ENCODE measurements at regions not wholly inside any gene's neighbourhood (a gene's known extent, or its start where the extent isn't known, plus 50 kb on each side); places are given as distances from the start of the nearest gene placed in this dataset.
A peak's percentile ranks its signal among the peaks of the same experiment; 100 is the strongest.

GRCh38 chr5:3123763-3124157 lies 372.3 kb upstream of the IRX2 start:
- no peak overlapping the region for H3K23ac ChIP-seq (ENCODE audit: insufficient read length)
- WGBS, 2 experiments (ENCODE audit: extremely low coverage in 1 of 2, insufficient coverage in 1 of 2, insufficient read length in 1 of 2, insufficient replicate concordance in 2 of 2, low coverage in 1 of 2, low lambda C conversion rate in 2 of 2, missing lambda C conversion rate in 1 of 2): 3% methylated on average over 1 of the region's 1 CpG; no CpG with 5 or more reads in 1 of the 2 experiments
- no peak overlapping the region for H2BK12ac ChIP-seq (ENCODE audit: low read depth, low read length)
- no peak overlapping the region for H2BK20ac ChIP-seq (ENCODE audit: low read length)
- no peaks in the 10 kb centered on the region for H3K79me1 ChIP-seq (ENCODE audit: low read depth, low read length)
- no peaks in the 10 kb centered on the region for H3K79me2 ChIP-seq (ENCODE audit: control insufficient read depth in 1 of 2, insufficient read depth in 2 of 2, low read length in 2 of 2)
- H3K27ac ChIP-seq (ENCODE audit: low read depth, low read length): peak overlapping the region; percentile 56; the same call in 1 of the 2 replicates
- no peaks in the 10 kb centered on the region; the same call in 1 of the 2 replicates for H3K23me2 ChIP-seq (ENCODE audit: low read depth, low read length)
- H3K36me3 ChIP-seq (ENCODE audit: control insufficient read depth in 2 of 4, insufficient read depth in 4 of 4, low read length in 3 of 4): no peaks in the 10 kb centered on the region
- no peak overlapping the region for H4K91ac ChIP-seq (replicated peaks; ENCODE audit: insufficient read length, low read length)
- H2BK15ac ChIP-seq (ENCODE audit: low read length): no peak overlapping the region
- H3K9ac ChIP-seq (replicated peaks in 1 of 4; ENCODE audit: extremely low read depth in 1 of 4, low read depth in 3 of 4, low read length in 3 of 4): no peak overlapping the region
- H4K20me1 ChIP-seq (replicated peaks in 1 of 2; ENCODE audit: control insufficient read depth in 1 of 2, insufficient read depth in 2 of 2, low read length in 2 of 2): no peaks in the 10 kb centered on the region
- FAIRE-seq (no peak), DNase-seq (ENCODE audit: low read depth in 1 of 2, low spot score in 2 of 2) (no peak)
- H3K27me3 ChIP-seq (replicated peaks in 1 of 4; ENCODE audit: control insufficient read depth in 3 of 4, extremely low read depth in 1 of 4, insufficient read depth in 3 of 4, low read length in 3 of 4): peaks cover 5 to 42% (median 32%) of the 10 kb centered on the region in 4 experiments
- peak overlapping the region; percentile 10 to 62; a peak in 2 of 4 replicates for H3K4me2 ChIP-seq (ENCODE audit: insufficient read depth in 1 of 2, low read depth in 2 of 2, low read length in 2 of 2)
- ChIA-PET CTCF (ENCODE audit: partially characterized antibody) (interaction anchor here (1.1 kb wide), 1 partner anchor 22 kb away, joined by 3 read pairs; no protein-coding TSS in a partner anchor), POLR2A (ENCODE audit: partially characterized antibody) (interaction anchor here (1.4 kb wide), 1 partner anchor 374 kb away, joined by 6 read pairs; no protein-coding TSS in a partner anchor)
- no peak overlapping the region for H2BK120ac ChIP-seq (replicated peaks; ENCODE audit: low read depth, low read length)
- H3K4me3 ChIP-seq (ENCODE audit: extremely low read depth in 1 of 4, insufficient read depth in 2 of 4, low read depth in 3 of 4, low read length in 4 of 4): peak overlapping the region in 1 of 4 experiments; percentile 29; a peak in 1 of 8 replicates
- H3K14ac ChIP-seq (ENCODE audit: insufficient read length): no peak overlapping the region
- no peak overlapping the region for H2BK5ac ChIP-seq (ENCODE audit: low read depth, low read length)
- peak overlapping the region; percentile 95 for H4K5ac ChIP-seq (ENCODE audit: insufficient read length, low read depth, low read length)
- no peak overlapping the region for H2AK5ac ChIP-seq (ENCODE audit: low read depth, low read length)
- H3K18ac ChIP-seq (ENCODE audit: extremely low read depth, low read length): no peak overlapping the region
- H3K56ac ChIP-seq (replicated peaks; ENCODE audit: insufficient read length, low read depth, low read length): no peak overlapping the region
- no peak overlapping the region for H4K8ac ChIP-seq (ENCODE audit: extremely low read depth, insufficient read depth, low read length)
- no peak overlapping the region for H2AFZ ChIP-seq (ENCODE audit: low read length)
- peaks cover 13 to 54% (median 28%) of the 10 kb centered on the region in 4 experiments for H3K4me1 ChIP-seq (replicated peaks in 1 of 4; ENCODE audit: control insufficient read depth in 3 of 4, insufficient read depth in 4 of 4, low read length in 3 of 4)
- no peak overlapping the region for H3K4ac ChIP-seq (replicated peaks; ENCODE audit: insufficient read length, low read depth, low read length)
- H3K9me3 ChIP-seq (ENCODE audit: insufficient read depth in 2 of 2, low read depth in 1 of 2, low read length in 1 of 2): no peaks in the 10 kb centered on the region
- TF ChIP-seq BACH1 (IDR thresholded peaks at IDR 0.05; ENCODE audit: low read length): no peak
